Panc1 (cell line): ENCODE measurements at regions not wholly inside any gene's neighbourhood (a gene's known extent, or its start where the extent isn't known, plus 50 kb on each side); places are given as distances from the start of the nearest gene placed in this dataset.

ENCODE experiments used
- CTCF ChIP-seq: fragments of 450-650 bp; IDR thresholded peaks from 2 replicates; pipeline ENCODE4 v1.5.1; 2017; ENCODE audit warnings: mild to moderate bottlenecking
- POLR2AphosphoS5 ChIP-seq: IDR thresholded peaks from 2 replicates; pipeline ENCODE4 v1.6.1; 2012; ENCODE audit warnings: mild to moderate bottlenecking, low read depth, low read length, moderate library complexity
- REST ChIP-seq, 2 experiments: IDR thresholded peaks; 2 replicates each; pipeline ENCODE4 v1.6.1; 2011 to 2012; ENCODE audit warnings: low read depth in 2 of 2, control low read depth in 1 of 2, low read length in 1 of 2, mild to moderate bottlenecking in 1 of 2, moderate library complexity in 1 of 2; ENCODE audit not compliant: insufficient read depth in 1 of 2
- SIN3A ChIP-seq: IDR thresholded peaks from 2 replicates; pipeline ENCODE4 v1.6.1; 2012; ENCODE audit warnings: low read depth, mild to moderate bottlenecking, low read length, moderate library complexity, borderline replicate concordance; ENCODE audit not compliant: insufficient read depth
- TCF7L2 ChIP-seq: IDR thresholded peaks from 2 replicates; pipeline ENCODE4 v1.6.1; 2011; ENCODE audit warnings: mild to moderate bottlenecking, low read depth, low read length, inconsistent platforms

- TF ChIP-seq CTCF = no peak
- TF ChIP-seq REST (IDR thresholded peaks at IDR 0.05; ENCODE audit: insufficient read depth in 1 of 2, low read depth in 2 of 2, low read length in 1 of 2) = no peak
- TF ChIP-seq POLR2AphosphoS5 = no peak
- no peak for TF ChIP-seq SIN3A
- TF ChIP-seq TCF7L2 = no peak
Observed at GRCh38 chr5:105726093-105726492, 1944.6 kb downstream of the EFNA5 start.
